ENCODE measurements at regions not wholly inside any gene's neighbourhood (a gene's known extent, or its start where the extent isn't known, plus 50 kb on each side); places are given as distances from the start of the nearest gene placed in this dataset.

GRCh38 chr13:62489731-62490130 is 1074.1 kb upstream of the PCDH20 start:
- TF ChIP-seq TAF1 (CRISPR knock-in tag; IDR thresholded peaks at IDR 0.05) (no peak), CTCF (CRISPR knock-in tag; IDR thresholded peaks at IDR 0.05) (no peak), IRX3 (CRISPR knock-in tag; IDR thresholded peaks at IDR 0.05; ENCODE audit: borderline replicate concordance, low read depth) (no peak), EP300 (IDR thresholded peaks at IDR 0.05; ENCODE audit: low read depth in 2 of 2, low read length in 2 of 2) (no peak), EP300 (CRISPR knock-in tag; IDR thresholded peaks at IDR 0.05; ENCODE audit: borderline replicate concordance) (no peak), CHD2 (IDR thresholded peaks at IDR 0.05; ENCODE audit: low read depth, low read length) (no peak), RAD21 (CRISPR knock-in tag; IDR thresholded peaks at IDR 0.05) (no peak), ARNTL (CRISPR knock-in tag; IDR thresholded peaks at IDR 0.05) (no peak), CREM (IDR thresholded peaks at IDR 0.05) (no peak), CREM (CRISPR knock-in tag; IDR thresholded peaks at IDR 0.05) (no peak), EZH2 (conservative IDR thresholded peaks at IDR 0.05; ENCODE audit: low read depth, low read length) (no peak), ZNF780A (CRISPR knock-in tag; IDR thresholded peaks at IDR 0.05) (no peak)
- TF ChIP-seq, protein P1, sequence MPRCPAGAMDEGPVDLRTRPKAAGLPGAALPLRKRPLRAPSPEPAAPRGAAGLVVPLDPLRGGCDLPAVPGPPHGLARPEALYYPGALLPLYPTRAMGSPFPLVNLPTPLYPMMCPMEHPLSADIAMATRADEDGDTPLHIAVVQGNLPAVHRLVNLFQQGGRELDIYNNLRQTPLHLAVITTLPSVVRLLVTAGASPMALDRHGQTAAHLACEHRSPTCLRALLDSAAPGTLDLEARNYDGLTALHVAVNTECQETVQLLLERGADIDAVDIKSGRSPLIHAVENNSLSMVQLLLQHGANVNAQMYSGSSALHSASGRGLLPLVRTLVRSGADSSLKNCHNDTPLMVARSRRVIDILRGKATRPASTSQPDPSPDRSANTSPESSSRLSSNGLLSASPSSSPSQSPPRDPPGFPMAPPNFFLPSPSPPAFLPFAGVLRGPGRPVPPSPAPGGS (CRISPR knock-in tag; IDR thresholded peaks at IDR 0.05) = no peak
